GM12878 (cell line): ENCODE measurements at regions not wholly inside any gene's neighbourhood (a gene's known extent, or its start where the extent isn't known, plus 50 kb on each side); places are given as distances from the start of the nearest gene placed in this dataset.

Experiments
- ATAC-seq: fragments of 200-7000 bp; cut with Tn5 transposase; 3 replicates; pipeline ENCODE4 v1.9.1; 2020; ENCODE audit warnings: mild to moderate bottlenecking, moderate library complexity
- BruUV-seq: library from RNA; stranded (reverse); fragments of 400-500 nt; replicated peaks from 2 replicates; lab custom pipeline; 2021; lab: Mats Ljungman, UMichigan
- CTCF ChIA-PET: fragments of 300-600 bp; sonication (Branson Sonifier 250); formaldehyde crosslinking; extraction: SDS; loops from one replicate; lab custom pipeline; 2021; ENCODE audit warnings: inconsistent platforms; lab: Yijun Ruan, JAX
- POLR2A ChIA-PET: fragments of 350-600 bp; formaldehyde crosslinking; extraction: SDS; loops from one replicate; lab custom pipeline; 2021; ENCODE audit warnings: inconsistent platforms; lab: Charles Lee
- RAD21 ChIA-PET: fragments of 300-600 bp; sonication (Branson Sonifier 250); formaldehyde crosslinking; loops from one replicate; lab custom pipeline; 2023; ENCODE audit warnings: antibody characterized with exemption; ENCODE audit not compliant: unreplicated experiment; lab: Charles Lee
- SMC1A ChIA-PET: fragments of 300-600 bp; sonication (Branson Sonifier 250); formaldehyde crosslinking; loops from one replicate; lab custom pipeline; 2023; ENCODE audit not compliant: unreplicated experiment, uncharacterized antibody; lab: Charles Lee
- DNase-seq: peaks from one replicate; pipeline ENCODE4 v3.0.0-alpha.2; 2011; ENCODE audit warnings: low read depth, low spot score
- FAIRE-seq: peaks from 3 replicates; lab custom pipeline; 2011; peaks lifted over from hg19 to GRCh38; lab: Jason Lieb, UNC
- H2AFZ ChIP-seq: 2 replicates; pipeline ENCODE4 v1.6.0; 2011; ENCODE audit warnings: low read depth, low read length, control low read depth; ENCODE audit not compliant: control insufficient read depth
- H3K27ac ChIP-seq: 2 replicates; pipeline ENCODE4 v1.5.1; 2011; ENCODE audit warnings: control low read depth; ENCODE audit not compliant: control insufficient read depth, insufficient read depth
- H3K27me3 ChIP-seq, 2 experiments: replicated peaks in 1 of 2; 2 replicates each; pipeline versions ENCODE4 v1.6.0 to v1.6.1; 2011; ENCODE audit warnings: low read length in 1 of 2; ENCODE audit not compliant: control insufficient read depth in 2 of 2, insufficient read depth in 2 of 2
- H3K36me3 ChIP-seq, 2 experiments: 2 replicates each; pipeline ENCODE4 v1.5.1; 2011; ENCODE audit warnings: low read length in 1 of 2; ENCODE audit not compliant: control insufficient read depth in 2 of 2, insufficient read depth in 2 of 2
- H3K4me1 ChIP-seq: 2 replicates; pipeline ENCODE4 v1.6.1; 2011; ENCODE audit warnings: mild to moderate bottlenecking, low read length, moderate library complexity, mixed read lengths; ENCODE audit not compliant: control insufficient read depth, insufficient read depth
- H3K4me2 ChIP-seq: 2 replicates; pipeline ENCODE4 v1.6.0; 2011; ENCODE audit warnings: control low read depth; ENCODE audit not compliant: control insufficient read depth, insufficient read depth
- H3K4me3 ChIP-seq: fragments of 200-600 bp; sonication (generic); 2 replicates; pipeline ENCODE4 v1.5.1; 2016
- H3K79me2 ChIP-seq: 2 replicates; pipeline ENCODE4 v1.6.0; 2011; ENCODE audit warnings: low read length; ENCODE audit not compliant: control insufficient read depth, insufficient read depth
- H3K9ac ChIP-seq: 2 replicates; pipeline ENCODE4 v1.8.0; 2011; ENCODE audit warnings: low read length, control low read depth, mixed read lengths; ENCODE audit not compliant: control insufficient read depth, insufficient read depth
- H3K9me3 ChIP-seq: replicated peaks from 3 replicates; pipeline ENCODE4 v1.5.1; 2011; ENCODE audit warnings: mild to moderate bottlenecking, low read length; ENCODE audit not compliant: control insufficient read depth, insufficient read depth
- H4K20me1 ChIP-seq: 2 replicates; pipeline ENCODE4 v1.6.0; 2011; ENCODE audit not compliant: control insufficient read depth, insufficient read depth
- ZNF384 ChIP-seq: IDR thresholded peaks from 2 replicates; pipeline ENCODE4 v1.6.1; 2012; ENCODE audit warnings: low read depth, mild to moderate bottlenecking, low read length, improper control_type of control experiment, borderline replicate concordance
- WGBS: methylation state at CpG from one replicate; pipeline ENCODE4 v1.1.6; 2016; ENCODE audit warnings: low lambda C conversion rate; ENCODE audit not compliant: insufficient replicate concordance, insufficient coverage; ENCODE audit errors: missing lambda C conversion rate; 5-methylcytosine and 5-hydroxymethylcytosine counted together
- in situ Hi-C: fragments of 300-500 bp; cut with MboI; formaldehyde crosslinking; loops from 9 replicates; pipeline ENCODE4 v1.14.3; 2018; ENCODE audit warnings: mixed read lengths
- intact Hi-C: fragments of 100-400 bp; cut with micrococcal nuclease; formaldehyde crosslinking; loops from one replicate; pipeline ENCODE4 v1.14.2; 2022; ENCODE audit not compliant: unreplicated experiment
- TF ChIP-seq, protein P1 (sequence below): fragments of 450-650 bp; IDR thresholded peaks from 2 replicates; pipeline ENCODE4 v1.6.1; 2018; ENCODE audit warnings: mild to moderate bottlenecking, low read depth, moderate library complexity; ENCODE audit not compliant: partially characterized antibody

DNA sequence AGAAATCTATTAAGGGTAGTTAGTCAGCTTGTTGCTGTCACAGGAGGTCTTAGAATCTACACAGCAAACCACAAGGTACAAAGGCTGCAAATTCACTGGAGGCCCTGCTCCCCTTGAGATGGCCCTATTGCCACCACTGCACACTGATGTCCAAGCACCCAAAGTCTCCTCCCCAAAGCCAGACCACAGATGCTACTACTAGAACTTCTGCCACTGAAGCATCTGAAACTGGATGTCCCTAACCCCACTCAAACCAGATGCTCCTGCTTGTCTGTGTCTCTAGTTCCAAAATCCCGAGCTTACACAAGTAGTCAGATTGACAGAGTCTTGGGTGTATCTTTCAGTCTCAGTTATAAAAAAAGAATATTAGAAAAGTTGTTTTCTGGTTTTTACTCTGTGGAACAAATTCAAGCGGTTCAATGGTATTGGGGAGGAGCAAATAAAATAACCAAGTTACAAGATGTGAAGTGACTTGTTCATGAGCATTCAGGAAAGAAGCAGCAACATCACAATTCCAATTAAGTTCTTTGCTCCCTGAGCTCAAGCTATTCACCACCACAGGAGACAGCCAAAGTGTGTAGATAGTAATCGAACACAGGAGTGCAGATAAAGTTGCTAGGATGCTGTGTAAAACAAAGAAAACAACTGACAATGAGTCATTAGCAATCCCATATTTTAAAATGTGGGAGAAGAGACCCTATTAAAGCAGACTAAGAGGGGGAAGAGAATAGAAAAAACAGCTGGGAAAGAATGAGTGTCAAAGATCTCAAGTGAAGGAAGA is 352.3 kb downstream of the PDGFC start (continued):
- TF ChIP-seq, protein P1, sequence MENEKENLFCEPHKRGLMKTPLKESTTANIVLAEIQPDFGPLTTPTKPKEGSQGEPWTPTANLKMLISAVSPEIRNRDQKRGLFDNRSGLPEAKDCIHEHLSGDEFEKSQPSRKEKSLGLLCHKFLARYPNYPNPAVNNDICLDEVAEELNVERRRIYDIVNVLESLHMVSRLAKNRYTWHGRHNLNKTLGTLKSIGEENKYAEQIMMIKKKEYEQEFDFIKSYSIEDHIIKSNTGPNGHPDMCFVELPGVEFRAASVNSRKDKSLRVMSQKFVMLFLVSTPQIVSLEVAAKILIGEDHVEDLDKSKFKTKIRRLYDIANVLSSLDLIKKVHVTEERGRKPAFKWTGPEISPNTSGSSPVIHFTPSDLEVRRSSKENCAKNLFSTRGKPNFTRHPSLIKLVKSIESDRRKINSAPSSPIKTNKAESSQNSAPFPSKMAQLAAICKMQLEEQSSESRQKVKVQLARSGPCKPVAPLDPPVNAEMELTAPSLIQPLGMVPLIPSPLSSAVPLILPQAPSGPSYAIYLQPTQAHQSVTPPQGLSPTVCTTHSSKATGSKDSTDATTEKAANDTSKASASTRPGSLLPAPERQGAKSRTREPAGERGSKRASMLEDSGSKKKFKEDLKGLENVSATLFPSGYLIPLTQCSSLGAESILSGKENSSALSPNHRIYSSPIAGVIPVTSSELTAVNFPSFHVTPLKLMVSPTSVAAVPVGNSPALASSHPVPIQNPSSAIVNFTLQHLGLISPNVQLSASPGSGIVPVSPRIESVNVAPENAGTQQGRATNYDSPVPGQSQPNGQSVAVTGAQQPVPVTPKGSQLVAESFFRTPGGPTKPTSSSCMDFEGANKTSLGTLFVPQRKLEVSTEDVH = no peak

DNA sequence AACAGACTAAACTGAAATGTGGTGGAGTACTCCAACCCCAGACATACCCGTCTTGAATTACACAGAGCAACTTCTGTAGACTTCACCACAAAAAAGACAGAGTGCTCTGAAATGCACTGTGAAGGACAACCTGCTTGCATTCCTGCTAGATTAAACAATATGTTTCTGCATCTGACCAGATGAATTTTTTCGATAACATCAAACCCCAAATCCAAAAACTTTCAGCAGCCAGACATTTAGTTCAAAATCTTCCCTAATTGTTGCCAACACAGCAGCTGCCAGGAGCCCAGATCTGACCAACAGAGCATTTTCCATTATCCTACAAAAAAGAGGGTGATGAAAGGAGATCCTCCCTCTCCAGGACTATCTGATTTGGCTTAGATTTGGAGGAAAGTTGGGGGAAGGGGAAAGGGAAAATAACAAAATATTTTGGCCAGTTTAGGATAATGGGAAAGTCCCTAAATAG is 356.5 kb downstream of the PDGFC start:
- TF ChIP-seq ZNF384 = no peak
- TF ChIP-seq, all 136 proteins: peak for 0
- no peak overlapping the region for H3K4me2 ChIP-seq
- no peaks in the 10 kb centered on the region for H3K36me3 ChIP-seq
- H3K79me2 ChIP-seq = no peaks in the 10 kb centered on the region
- H3K9ac ChIP-seq = no peak overlapping the region
- RAD21 ChIA-PET = no interaction called here
- ATAC-seq = no peak
- 0% methylated on average over 2 of the region's 2 CpGs for WGBS
- H3K27ac ChIP-seq = no peak overlapping the region
- H3K4me3 ChIP-seq = no peak overlapping the region
- CTCF ChIA-PET = no interaction called here
- no peaks in the 10 kb centered on the region for H3K4me1 ChIP-seq
- POLR2A ChIA-PET = no interaction called here
- H2AFZ ChIP-seq = no peak overlapping the region
- H4K20me1 ChIP-seq = no peaks in the 10 kb centered on the region
- SMC1A ChIA-PET = no interaction called here
- FAIRE-seq = no peak
- intact Hi-C loops (no loop called here), in situ Hi-C loops (no loop called here)
- no TSS peak for BruUV-seq
- DNase-seq = no peak
- H3K9me3 ChIP-seq = no peaks in the 10 kb centered on the region
- no peaks in the 10 kb centered on the region for H3K27me3 ChIP-seq
